Ovary (tissue), 7 donors: ENCODE measurements at regions not wholly inside any gene's neighbourhood (a gene's known extent, or its start where the extent isn't known, plus 50 kb on each side); places are given as distances from the start of the nearest gene placed in this dataset.

ENCODE experiments used
- DNase-seq, 5 donors: peaks; one replicate each; pipeline ENCODE4 v3.0.0-alpha.2; 2019 to 2020
- H3K27ac ChIP-seq, 2 donors: fragments of 200-600 bp; one replicate each; pipeline versions ENCODE4 v1.5.1 to v1.8.0; 2019 to 2022
- H3K27me3 ChIP-seq: fragments of 200-600 bp; one replicate; pipeline ENCODE4 v1.8.0; 2022
- H3K36me3 ChIP-seq: fragments of 200-600 bp; sonication (generic); one replicate; pipeline ENCODE4 v1.5.1; 2019
- H3K4me1 ChIP-seq: one replicate; pipeline ENCODE4 v1.8.1; 2013; ENCODE audit warnings: mild to moderate bottlenecking, moderate library complexity; ENCODE audit not compliant: insufficient read depth
- H3K4me3 ChIP-seq: fragments of 200-600 bp; sonication (generic); one replicate; pipeline ENCODE4 v1.5.1; 2017
- H3K9me3 ChIP-seq, 2 donors: fragments of 200-600 bp in 1 of 2; sonication (generic) in 1 of 2; one replicate each; pipeline versions ENCODE4 v1.5.1 to v1.8.1; 2013 to 2019; ENCODE audit warnings: mild to moderate bottlenecking in 1 of 2, moderate library complexity in 1 of 2
- EP300 ChIP-seq: sonication (generic); formaldehyde crosslinking; IDR thresholded peaks from one replicate; pipeline ENCODE4 v1.6.1; 2017; ENCODE audit warnings: antibody characterized with exemption
- POLR2A ChIP-seq: fragments of 450-650 bp; IDR thresholded peaks from one replicate; pipeline ENCODE4 v1.6.1; 2017; ENCODE audit warnings: antibody characterized with exemption, mild to moderate bottlenecking, moderate library complexity
- WGBS, 3 donors: extraction: QIAGEN DNeasy Blood & Tissue Kit in 1 of 3; methylation state at CpG; one replicate each; pipeline versions ENCODE4 v1.1.5 to v1.1.7; 2013 to 2017; 5-methylcytosine and 5-hydroxymethylcytosine counted together
- intact Hi-C, 4 donors: fragments of 100-400 bp; cut with DNase I; formaldehyde crosslinking; loops; one replicate each; pipeline versions ENCODE4 v1.11.0 to v1.15.1; 2022 to 2023
- TF ChIP-seq, protein P1 (sequence below), 3 donors: fragments of 450-650 bp in 2 of 3; fragments of 200-600 bp in 1 of 3; IDR thresholded peaks; one replicate each; pipeline versions ENCODE4 v1.5.1 to v1.8.0; 2016 to 2022; ENCODE audit warnings: antibody characterized with exemption in 3 of 3, mild to moderate bottlenecking in 1 of 3
- donor health status: DM: no; HTN: no; CAD: no; lungs with moderate emphysema.
- donor health status: DM: no; HTN: no; CAD: no.
- donor health status: Bipolar disorder and iron deficiency.
- donor health status: DM: no; HTN: no; CAD: no.
- donor health status: DM: yes; HTN: yes; CAD: no.

DNA sequence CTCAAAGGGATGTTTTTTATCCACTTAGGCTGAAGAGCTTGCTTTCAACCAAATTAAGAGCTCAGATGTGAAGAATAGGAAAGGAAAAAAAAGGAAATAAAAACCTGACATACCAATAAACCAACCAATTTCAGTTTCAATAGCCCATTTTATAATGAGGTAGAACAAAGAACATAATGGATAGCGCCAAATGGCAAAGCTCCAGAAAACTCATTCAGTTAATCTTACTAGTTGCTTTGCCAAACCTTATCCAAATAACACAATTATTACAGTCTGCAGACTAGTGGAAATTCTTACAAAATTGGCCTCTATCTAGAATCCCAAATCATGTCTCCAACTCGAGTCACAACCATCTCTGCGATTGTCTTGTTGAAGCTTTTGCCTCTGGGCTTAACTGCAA is 337.0 kb downstream of the CRPPA start:
- TF ChIP-seq EP300 (no peak), POLR2A (no peak)
- TF ChIP-seq, protein P1, sequence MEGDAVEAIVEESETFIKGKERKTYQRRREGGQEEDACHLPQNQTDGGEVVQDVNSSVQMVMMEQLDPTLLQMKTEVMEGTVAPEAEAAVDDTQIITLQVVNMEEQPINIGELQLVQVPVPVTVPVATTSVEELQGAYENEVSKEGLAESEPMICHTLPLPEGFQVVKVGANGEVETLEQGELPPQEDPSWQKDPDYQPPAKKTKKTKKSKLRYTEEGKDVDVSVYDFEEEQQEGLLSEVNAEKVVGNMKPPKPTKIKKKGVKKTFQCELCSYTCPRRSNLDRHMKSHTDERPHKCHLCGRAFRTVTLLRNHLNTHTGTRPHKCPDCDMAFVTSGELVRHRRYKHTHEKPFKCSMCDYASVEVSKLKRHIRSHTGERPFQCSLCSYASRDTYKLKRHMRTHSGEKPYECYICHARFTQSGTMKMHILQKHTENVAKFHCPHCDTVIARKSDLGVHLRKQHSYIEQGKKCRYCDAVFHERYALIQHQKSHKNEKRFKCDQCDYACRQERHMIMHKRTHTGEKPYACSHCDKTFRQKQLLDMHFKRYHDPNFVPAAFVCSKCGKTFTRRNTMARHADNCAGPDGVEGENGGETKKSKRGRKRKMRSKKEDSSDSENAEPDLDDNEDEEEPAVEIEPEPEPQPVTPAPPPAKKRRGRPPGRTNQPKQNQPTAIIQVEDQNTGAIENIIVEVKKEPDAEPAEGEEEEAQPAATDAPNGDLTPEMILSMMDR (IDR thresholded peaks at IDR 0.05): no peak
- 59 to 68% (median 68%) methylated on average over 3 of the region's 3 CpGs for WGBS, 3 donors
- DNase-seq: no peak
- intact Hi-C loops: loop anchor here in 2 of 4 donors (10.0 kb wide), 2 partner anchors 470 to 480 kb away; no protein-coding TSS in a partner anchor
- H3K27me3 ChIP-seq: no peaks in the 10 kb centered on the region
- no peaks in the 10 kb centered on the region for H3K4me1 ChIP-seq
- H3K4me3 ChIP-seq: no peak overlapping the region
- no peaks in the 10 kb centered on the region for H3K9me3 ChIP-seq
- no peaks in the 10 kb centered on the region for H3K36me3 ChIP-seq
- no peak overlapping the region for H3K27ac ChIP-seq

DNA sequence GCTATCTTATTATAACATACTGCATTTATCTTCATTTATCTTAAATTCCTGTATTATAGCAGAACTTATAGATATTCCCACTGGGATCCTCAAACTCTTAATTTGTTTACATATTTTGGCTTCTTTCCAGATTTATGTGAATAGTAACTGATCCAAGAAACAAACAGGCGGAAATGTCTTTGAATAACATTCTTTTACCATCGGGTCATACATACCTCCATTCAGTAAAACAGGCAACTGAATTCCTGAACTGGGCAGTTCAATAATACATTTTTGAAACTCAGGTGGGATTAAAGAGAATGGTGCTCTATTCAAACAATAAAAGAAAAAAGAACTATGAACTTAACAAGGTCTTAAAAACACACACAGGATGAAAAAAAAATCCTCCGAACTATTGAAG is 337.4 kb downstream of the CRPPA start:
- WGBS, 3 donors: 39 to 43% (median 42%) methylated on average over 3 of the region's 3 CpGs
- Histone ChIP-seq H3K27me3 (no peaks in the 10 kb centered on the region), H3K36me3 (no peaks in the 10 kb centered on the region), H3K4me3 (no peak overlapping the region), H3K27ac (no peak overlapping the region), H3K4me1 (no peaks in the 10 kb centered on the region), H3K9me3 (no peaks in the 10 kb centered on the region)
- intact Hi-C loops: loop anchor here in 2 of 4 donors (10.0 kb wide), 2 partner anchors 471 to 481 kb away; no protein-coding TSS in a partner anchor
- TF ChIP-seq, protein P1 (IDR thresholded peaks at IDR 0.05): no peak
- TF ChIP-seq POLR2A: no peak
- TF ChIP-seq EP300: no peak
- DNase-seq: no peak

DNA sequence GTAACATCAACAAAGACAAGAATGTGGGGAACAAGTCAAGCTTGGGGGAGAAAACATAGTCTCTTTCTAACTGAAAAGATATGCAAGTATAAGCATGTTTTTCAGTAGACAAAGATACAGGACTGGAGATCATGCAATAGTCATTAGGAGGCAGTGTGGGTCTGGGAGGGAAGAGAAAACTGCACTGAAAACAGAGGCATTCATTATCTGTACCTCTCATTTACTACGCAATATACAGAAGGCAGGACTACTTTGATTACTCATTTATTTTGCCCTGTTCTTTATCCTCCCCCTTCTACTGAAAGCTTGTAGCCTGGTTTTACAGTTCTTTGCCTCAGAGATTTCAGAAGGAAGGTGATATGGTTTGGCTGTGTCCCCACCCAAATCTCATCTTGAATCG is 341.2 kb downstream of the CRPPA start:
- no peak for DNase-seq
- TF ChIP-seq EP300 (no peak), POLR2A (no peak)
- TF ChIP-seq, protein P1 (IDR thresholded peaks at IDR 0.05): no peak
- Histone ChIP-seq H3K4me3 (no peak overlapping the region), H3K9me3 (no peaks in the 10 kb centered on the region), H3K27me3 (no peaks in the 10 kb centered on the region), H3K27ac (no peak overlapping the region), H3K36me3 (no peaks in the 10 kb centered on the region), H3K4me1 (no peaks in the 10 kb centered on the region)
- intact Hi-C loops: loop anchor here in 2 of 4 donors (10.0 kb wide), 2 partner anchors 475 to 485 kb away; no protein-coding TSS in a partner anchor
- WGBS, 3 donors: 87 to 96% (median 95%) methylated on average over 2 of the region's 2 CpGs

DNA sequence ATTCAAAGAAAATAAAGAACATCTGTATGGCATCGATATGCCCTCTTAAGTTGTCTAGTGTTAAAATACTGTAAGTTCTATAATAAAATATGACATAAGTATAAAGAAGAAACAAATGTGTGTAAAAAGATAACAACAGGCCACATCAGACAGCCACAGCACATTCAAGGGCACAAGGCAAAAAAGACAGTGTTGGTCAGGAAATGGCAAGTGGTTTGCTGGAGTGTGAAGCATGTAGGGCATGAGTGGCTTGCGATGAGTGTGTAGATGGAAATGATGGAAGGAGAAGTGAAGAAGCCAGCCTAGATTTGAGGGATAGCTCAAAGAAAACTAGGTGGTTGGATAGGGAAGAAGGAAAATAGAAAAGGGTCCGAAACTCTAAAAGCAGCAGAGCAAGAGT is 341.6 kb downstream of the CRPPA start:
- H3K4me1 ChIP-seq: no peaks in the 10 kb centered on the region
- TF ChIP-seq POLR2A: no peak
- TF ChIP-seq EP300: no peak
- TF ChIP-seq, protein P1 (IDR thresholded peaks at IDR 0.05): no peak
- H3K27ac ChIP-seq: no peak overlapping the region
- no peaks in the 10 kb centered on the region for H3K9me3 ChIP-seq
- DNase-seq: no peak
- no peak overlapping the region for H3K4me3 ChIP-seq
- intact Hi-C loops: loop anchor here in 3 of 4 donors (10.0 kb wide), 2 partner anchors 475 to 485 kb away; no protein-coding TSS in a partner anchor
- H3K27me3 ChIP-seq: no peaks in the 10 kb centered on the region
- 91 to 97% (median 93%) methylated on average over 3 of the region's 3 CpGs for WGBS, 3 donors
- no peaks in the 10 kb centered on the region for H3K36me3 ChIP-seq
